CD4-positive, alpha-beta memory T cell (primary cell): ENCODE measurements at regions not wholly inside any gene's neighbourhood (a gene's known extent, or its start where the extent isn't known, plus 50 kb on each side); places are given as distances from the start of the nearest gene placed in this dataset.
"Not testable (repeated sequence)": the region's sequence is repeated elsewhere in the genome, so short reads cannot be mapped to it uniquely, and the experiment has no call there.

ENCODE experiments used
- CTCF ChIA-PET: fragments of 350-600 bp; sonication (Branson Sonifier 250); formaldehyde crosslinking; loops from one replicate; lab custom pipeline; 2021; ENCODE audit warnings: inconsistent platforms; ENCODE audit not compliant: partially characterized antibody; lab: Charles Lee
- POLR2A ChIA-PET: fragments of 350-600 bp; sonication (Branson Sonifier 250); formaldehyde crosslinking; loops from one replicate; lab custom pipeline; 2021; ENCODE audit not compliant: partially characterized antibody; lab: Charles Lee
- DNase-seq, 5 donors: peaks; one replicate each; pipeline versions ENCODE4 v3.0.0 to v3.0.0-alpha.2; 2020 to 2022; ENCODE audit warnings: mixed read lengths in 1 of 5
- H3K27ac ChIP-seq: one replicate; pipeline ENCODE4 v1.7.0; 2013; ENCODE audit warnings: low read depth, low read length
- H3K27me3 ChIP-seq: 2 replicates; pipeline ENCODE4 v1.7.0; 2013; ENCODE audit warnings: mild to moderate bottlenecking, low read length, moderate library complexity; ENCODE audit not compliant: insufficient read depth
- H3K36me3 ChIP-seq: 2 replicates; pipeline ENCODE4 v1.7.0; 2013; ENCODE audit warnings: mild to moderate bottlenecking, low read length, moderate library complexity; ENCODE audit not compliant: insufficient read depth
- H3K4me1 ChIP-seq: 2 replicates; pipeline ENCODE4 v1.7.0; 2013; ENCODE audit warnings: mild to moderate bottlenecking, low read length, moderate library complexity; ENCODE audit not compliant: insufficient read depth
- H3K4me3 ChIP-seq, 2 donors: one replicate each; pipeline ENCODE4 v1.7.0; 2013; ENCODE audit warnings: low read length in 2 of 2, mild to moderate bottlenecking in 1 of 2
- H3K9me3 ChIP-seq, 2 donors: one replicate each; pipeline ENCODE4 v1.7.0; 2013; ENCODE audit warnings: low read length in 2 of 2, control low read depth in 1 of 2; ENCODE audit not compliant: control insufficient read depth in 1 of 2
- H3K27ac Mint-ChIP-seq, 7 donors: one replicate each; pipeline ENCODE4 v1.8.0; 2020 to 2021; ENCODE audit warnings: mixed read lengths in 7 of 7, mild to moderate bottlenecking in 6 of 7, inconsistent platforms in 3 of 7, moderate library complexity in 3 of 7
- H3K27me3 Mint-ChIP-seq, 2 donors: one replicate each; pipeline ENCODE4 v1.8.0; 2020 to 2021; ENCODE audit warnings: mixed read lengths in 2 of 2
- H3K36me3 Mint-ChIP-seq, 2 donors: one replicate each; pipeline ENCODE4 v1.8.0; 2020 to 2021; ENCODE audit warnings: mixed read lengths in 2 of 2, inconsistent platforms in 1 of 2, mild to moderate bottlenecking in 1 of 2
- H3K4me1 Mint-ChIP-seq, 4 donors: one replicate each; pipeline ENCODE4 v1.8.0; 2020 to 2021; ENCODE audit warnings: mixed read lengths in 4 of 4, mild to moderate bottlenecking in 1 of 4
- H3K4me3 Mint-ChIP-seq, 8 donors: one replicate each; pipeline ENCODE4 v1.8.0; 2020 to 2021; ENCODE audit warnings: mixed read lengths in 8 of 8, mild to moderate bottlenecking in 7 of 8, moderate library complexity in 6 of 8, inconsistent platforms in 3 of 8
- H3K9me3 Mint-ChIP-seq, 8 donors: one replicate each; pipeline ENCODE4 v1.8.0; 2020 to 2021; ENCODE audit warnings: mixed read lengths in 8 of 8, mild to moderate bottlenecking in 5 of 8, inconsistent platforms in 3 of 8, moderate library complexity in 1 of 8
- intact Hi-C: fragments of 100-400 bp; cut with micrococcal nuclease; formaldehyde crosslinking; loops from one replicate; pipeline ENCODE4 v1.15.1; 2023

GRCh38 chr15:69701198-69701597, 248.6 kb downstream of the RPLP1 start:
- Histone ChIP-seq H3K36me3 (no peaks in the 10 kb centered on the region), H3K9me3 (no peaks in the 10 kb centered on the region), H3K27ac (no peak overlapping the region), H3K27me3 (no peaks in the 10 kb centered on the region), H3K4me3 (no peak overlapping the region), H3K4me1 (no peaks in the 10 kb centered on the region)
- intact Hi-C loops: no loop called here
- H3K27me3 Mint-ChIP-seq: no peaks in the 10 kb centered on the region
- peaks cover 0 to 2% (median 0%) of the 10 kb centered on the region in 4 donors for H3K4me1 Mint-ChIP-seq
- no peak overlapping the region for H3K27ac Mint-ChIP-seq
- H3K36me3 Mint-ChIP-seq: no peaks in the 10 kb centered on the region
- H3K9me3 Mint-ChIP-seq: peaks cover 0 to 6% (median 2%) of the 10 kb centered on the region in 8 donors
- no peak for DNase-seq
- ChIA-PET CTCF (interaction anchor here (0.6 to 1.2 kb wide), 2 partner anchors 13 to 397 kb away, joined by 3 read pairs; partner anchors contain the start of gene TLE3), POLR2A (no interaction called here)
- H3K4me3 Mint-ChIP-seq: no peak overlapping the region

GRCh38 chr15:69703532-69704187, 251.0 kb downstream of the RPLP1 start:
- POLR2A ChIA-PET: interaction anchor here (0.9 to 2.4 kb wide), 4 partner anchors 10 to 394 kb away, joined by 3 to 8 read pairs (median 3); partner anchors contain the start of gene TLE3
- Histone ChIP-seq H3K4me3 (no peak overlapping the region), H3K9me3 (no peaks in the 10 kb centered on the region), H3K27ac (no peak overlapping the region), H3K27me3 (no peaks in the 10 kb centered on the region), H3K36me3 (no peaks in the 10 kb centered on the region), H3K4me1 (no peaks in the 10 kb centered on the region)
- CTCF ChIA-PET: interaction anchor here (0.6 to 1.1 kb wide), 2 partner anchors 11 to 690 kb away, joined by 3 to 4 read pairs; no protein-coding TSS in a partner anchor
- intact Hi-C loops: no loop called here
- Mint-ChIP-seq H3K36me3 (peaks cover 0 to 5% of the 10 kb centered on the region in 2 donors), H3K27me3 (no peaks in the 10 kb centered on the region), H3K27ac (no peak overlapping the region), H3K9me3 (peaks cover 3 to 15% (median 8%) of the 10 kb centered on the region in 8 donors), H3K4me3 (no peak overlapping the region), H3K4me1 (no peaks in the 10 kb centered on the region)
- no peak for DNase-seq

GRCh38 chr15:69704229-69704628, 251.6 kb downstream of the RPLP1 start:
- no peak for DNase-seq
- H3K27me3 Mint-ChIP-seq: no peaks in the 10 kb centered on the region
- POLR2A ChIA-PET: interaction anchor here (0.9 to 2.4 kb wide), 3 partner anchors 10 to 32 kb away, joined by 3 to 8 read pairs (median 3); no protein-coding TSS in a partner anchor
- CTCF ChIA-PET: interaction anchor here (0.6 to 1.1 kb wide), 2 partner anchors 10 to 689 kb away, joined by 3 to 4 read pairs; no protein-coding TSS in a partner anchor
- Histone ChIP-seq H3K4me3 (no peak overlapping the region), H3K4me1 (no peaks in the 10 kb centered on the region), H3K36me3 (no peaks in the 10 kb centered on the region), H3K27ac (no peak overlapping the region), H3K27me3 (no peaks in the 10 kb centered on the region), H3K9me3 (no peaks in the 10 kb centered on the region)
- H3K27ac Mint-ChIP-seq: no peak overlapping the region
- no peaks in the 10 kb centered on the region for H3K4me1 Mint-ChIP-seq
- no peak overlapping the region for H3K4me3 Mint-ChIP-seq
- intact Hi-C loops: no loop called here
- peaks cover 4 to 20% (median 10%) of the 10 kb centered on the region in 8 donors for H3K9me3 Mint-ChIP-seq
- H3K36me3 Mint-ChIP-seq: peaks cover 0 to 5% of the 10 kb centered on the region in 2 donors

- Histone ChIP-seq H3K36me3 (no peaks in the 10 kb centered on the region), H3K27ac (no peak overlapping the region), H3K4me3 (no peak overlapping the region), H3K4me1 (no peaks in the 10 kb centered on the region), H3K9me3 (no peaks in the 10 kb centered on the region), H3K27me3 (no peaks in the 10 kb centered on the region)
- intact Hi-C loops: no loop called here
- POLR2A ChIA-PET: interaction anchor here (1.6 kb wide), 1 partner anchor 16 kb away, joined by 3 read pairs; no protein-coding TSS in a partner anchor
- Mint-ChIP-seq H3K27ac (peak overlapping the region in 1 of 7 donors; percentile 59), H3K36me3 (peaks cover 2 to 5% of the 10 kb centered on the region in 2 donors), H3K4me3 (no peak overlapping the region), H3K27me3 (no peaks in the 10 kb centered on the region), H3K9me3 (peaks cover 5 to 22% (median 14%) of the 10 kb centered on the region in 8 donors), H3K4me1 (no peaks in the 10 kb centered on the region)
- DNase-seq: no peak
- CTCF ChIA-PET: no interaction called here
These were observed 252.1 kb downstream of the RPLP1 start for GRCh38 chr15:69704700-69705099.

- H3K36me3 Mint-ChIP-seq: peaks cover 3 to 5% of the 10 kb centered on the region in 2 donors
- peaks cover 0 to 27% (median 17%) of the 10 kb centered on the region in 8 donors for H3K9me3 Mint-ChIP-seq
- no peaks in the 10 kb centered on the region for H3K9me3 ChIP-seq
- H3K27me3 Mint-ChIP-seq: no peaks in the 10 kb centered on the region
- intact Hi-C loops: no loop called here
- peaks cover 0 to 12% (median 6%) of the 10 kb centered on the region in 4 donors for H3K4me1 Mint-ChIP-seq
- ChIA-PET CTCF (no interaction called here), POLR2A (no interaction called here)
- no peaks in the 10 kb centered on the region for H3K27me3 ChIP-seq
- no peak overlapping the region for H3K27ac ChIP-seq
- H3K27ac Mint-ChIP-seq: peak overlapping the region in 1 of 7 donors; percentile 29
- no peak overlapping the region for H3K4me3 Mint-ChIP-seq
- no peak overlapping the region for H3K4me3 ChIP-seq
- peaks cover 2% of the 10 kb centered on the region for H3K4me1 ChIP-seq
- H3K36me3 ChIP-seq: no peaks in the 10 kb centered on the region
- DNase-seq: no peak
These were observed 253.9 kb downstream of the RPLP1 start for GRCh38 chr15:69706353-69707097.

- DNase-seq, H3K4me1 ChIP-seq, H3K27ac Mint-ChIP-seq, POLR2A ChIA-PET, H3K4me3 Mint-ChIP-seq, H3K27me3 ChIP-seq, H3K27me3 Mint-ChIP-seq, H3K27ac ChIP-seq, H3K36me3 Mint-ChIP-seq, H3K4me3 ChIP-seq, H3K9me3 ChIP-seq, H3K36me3 ChIP-seq, intact Hi-C loops: not testable (repeated sequence)
- CTCF ChIA-PET: interaction anchor here (0.6 kb wide), 1 partner anchor 37 kb away, joined by 3 read pairs; no protein-coding TSS in a partner anchor
- Mint-ChIP-seq H3K9me3 (peaks cover 0 to 27% (median 17%) of the 10 kb centered on the region in 8 donors), H3K4me1 (peaks cover 3 to 16% (median 7%) of the 10 kb centered on the region in 4 donors)
These were observed 254.6 kb downstream of the RPLP1 start for GRCh38 chr15:69707241-69707640.
